GM23338 (cell line): ENCODE measurements at regions not wholly inside any gene's neighbourhood (a gene's known extent, or its start where the extent isn't known, plus 50 kb on each side); places are given as distances from the start of the nearest gene placed in this dataset.

ENCODE experiments used
- ATAC-seq: fragments of 200-7000 bp; cut with Tn5 transposase; 3 replicates; pipeline ENCODE4 v1.9.1; 2020
- DNase-seq: peaks from one replicate; pipeline ENCODE4 v3.0.0-alpha.2; 2015; ENCODE audit warnings: low spot score
- H2AFZ ChIP-seq: fragments of 200-600 bp; sonication (generic); 2 replicates; pipeline ENCODE4 v1.8.0; 2016; ENCODE audit warnings: antibody characterized with exemption, mild to moderate bottlenecking, moderate library complexity
- H3F3A ChIP-seq: fragments of 200-600 bp; sonication (generic); replicated peaks from 2 replicates; pipeline ENCODE4 v1.8.0; 2017; ENCODE audit warnings: antibody characterized with exemption, mixed run types, low read depth
- H3K27ac ChIP-seq: fragments of 200-600 bp; sonication (generic); 2 replicates; pipeline ENCODE4 v1.6.1; 2016; ENCODE audit warnings: low read depth
- H3K27me3 ChIP-seq: fragments of 200-600 bp; sonication (generic); 2 replicates; pipeline ENCODE4 v1.8.0; 2016; ENCODE audit warnings: mild to moderate bottlenecking, mixed run types, moderate library complexity; ENCODE audit not compliant: insufficient read depth
- H3K36me3 ChIP-seq: fragments of 200-600 bp; sonication (generic); 2 replicates; pipeline ENCODE4 v1.8.0; 2016; ENCODE audit warnings: mild to moderate bottlenecking; ENCODE audit not compliant: insufficient read depth
- H3K4me1 ChIP-seq: fragments of 200-600 bp; sonication (generic); 2 replicates; pipeline ENCODE4 v1.8.0; 2016; ENCODE audit warnings: mild to moderate bottlenecking, moderate library complexity; ENCODE audit not compliant: insufficient read depth
- H3K4me2 ChIP-seq: fragments of 200-600 bp; sonication (generic); 2 replicates; pipeline ENCODE4 v1.7.1; 2017; ENCODE audit warnings: mixed run types
- H3K4me3 ChIP-seq: fragments of 200-600 bp; sonication (generic); 2 replicates; pipeline ENCODE4 v1.6.1; 2016; ENCODE audit warnings: mixed run types
- H3K79me2 ChIP-seq: fragments of 200-600 bp; sonication (generic); replicated peaks from 2 replicates; pipeline ENCODE4 v1.8.0; 2017; ENCODE audit warnings: mild to moderate bottlenecking; ENCODE audit not compliant: insufficient read depth
- H3K9me2 ChIP-seq: fragments of 200-600 bp; sonication (generic); 2 replicates; pipeline ENCODE4 v1.8.0; 2017; ENCODE audit not compliant: insufficient read depth
- H4K20me1 ChIP-seq: fragments of 200-600 bp; sonication (generic); replicated peaks from 2 replicates; pipeline ENCODE4 v1.8.0; 2017; ENCODE audit warnings: mild to moderate bottlenecking; ENCODE audit not compliant: insufficient read depth
- H3K27ac Mint-ChIP-seq: 2 replicates; pipeline ENCODE4 v1.8.0; 2020; ENCODE audit warnings: inconsistent platforms, mild to moderate bottlenecking, moderate library complexity, mixed read lengths
- H3K27me3 Mint-ChIP-seq: 3 replicates; pipeline ENCODE4 v1.8.0; 2022; ENCODE audit warnings: low read depth, mild to moderate bottlenecking, moderate library complexity, mixed read lengths, inconsistent platforms; ENCODE audit not compliant: insufficient read depth, poor library complexity
- H3K36me3 Mint-ChIP-seq: 3 replicates; pipeline ENCODE4 v1.8.0; 2021; ENCODE audit warnings: low read depth, mild to moderate bottlenecking, inconsistent platforms, moderate library complexity, mixed read lengths
- H3K4me1 Mint-ChIP-seq: 3 replicates; pipeline ENCODE4 v1.8.0; 2020; ENCODE audit warnings: mild to moderate bottlenecking, inconsistent platforms, mixed read lengths
- H3K4me3 Mint-ChIP-seq: 3 replicates; pipeline ENCODE4 v1.8.0; 2021; ENCODE audit warnings: moderate library complexity, mild to moderate bottlenecking, inconsistent platforms, mixed read lengths
- H3K9me3 Mint-ChIP-seq: 3 replicates; pipeline ENCODE4 v1.8.0; 2020; ENCODE audit warnings: moderate library complexity, mild to moderate bottlenecking, inconsistent platforms, mixed read lengths
- CREB1 ChIP-seq: fragments of 250-450 bp; sonication (Bioruptor Pico); IDR thresholded peaks from 2 replicates; pipeline ENCODE4 v1.5.0; 2020; ENCODE audit warnings: low read depth, mild to moderate bottlenecking, moderate library complexity
- CTCF ChIP-seq, 2 experiments: fragments of 200-600 bp in 1 of 2; sonication (generic) in 1 of 2; conservative IDR thresholded peaks; 2 replicates each; pipeline versions ENCODE4 v1.5.1 to v1.6.1; 2016 to 2017; ENCODE audit warnings: antibody characterized with exemption in 2 of 2, low read depth in 2 of 2, mild to moderate bottlenecking in 2 of 2, moderate library complexity in 1 of 2
- ETS1 ChIP-seq: IDR thresholded peaks from 2 replicates; pipeline ENCODE4 v1.6.1; 2016; ENCODE audit warnings: antibody characterized with exemption
- EZH2 ChIP-seq: fragments of 200-600 bp; sonication (generic); IDR thresholded peaks from one replicate; pipeline ENCODE4 v1.8.0; 2017; ENCODE audit warnings: antibody characterized with exemption, mild to moderate bottlenecking, low read depth; ENCODE audit not compliant: unreplicated experiment
- EZH2phosphoT487 ChIP-seq: fragments of 200-600 bp; sonication (generic); IDR thresholded peaks from one replicate; pipeline ENCODE4 v1.8.1; 2018; ENCODE audit warnings: antibody characterized with exemption; ENCODE audit not compliant: unreplicated experiment
- JUNB ChIP-seq: IDR thresholded peaks from one replicate; pipeline ENCODE4 v1.6.1; 2016; ENCODE audit warnings: antibody characterized with exemption; ENCODE audit not compliant: unreplicated experiment
- NANOG ChIP-seq: IDR thresholded peaks from 2 replicates; pipeline ENCODE4 v1.6.1; 2016; ENCODE audit warnings: antibody characterized with exemption, borderline replicate concordance
- STAT1 ChIP-seq: IDR thresholded peaks from one replicate; pipeline ENCODE4 v1.6.1; 2016; ENCODE audit warnings: antibody characterized with exemption; ENCODE audit not compliant: unreplicated experiment
- ZNF114 ChIP-seq: fragments of 250-450 bp; sonication (Bioruptor Pico); IDR thresholded peaks from 2 replicates; pipeline ENCODE4 v1.5.0; 2020; ENCODE audit warnings: mild to moderate bottlenecking, moderate library complexity
- ZNF462 ChIP-seq: fragments of 250-450 bp; sonication (Bioruptor Pico); IDR thresholded peaks from 2 replicates; pipeline ENCODE4 v1.5.0; 2020; ENCODE audit warnings: mild to moderate bottlenecking, moderate library complexity

- no peak for TF ChIP-seq CTCF (conservative IDR thresholded peaks at IDR 0.05; ENCODE audit: low read depth in 2 of 2)
Measured at GRCh38 chr10:44201011-44201410, 183.9 kb downstream of the CXCL12 start (continued).

- Histone ChIP-seq H4K20me1 (no peaks in the 10 kb centered on the region), H3K79me2 (no peaks in the 10 kb centered on the region), H3K4me2 (no peak overlapping the region), H3K4me1 (peaks cover 4% of the 10 kb centered on the region; the same call in 1 of the 2 replicates), H3F3A (no peaks in the 10 kb centered on the region), H3K27me3 (no peaks in the 10 kb centered on the region), H2AFZ (no peak overlapping the region), H3K27ac (no peak overlapping the region), H3K4me3 (no peak overlapping the region), H3K36me3 (no peaks in the 10 kb centered on the region), H3K9me2 (peaks cover 14% of the 10 kb centered on the region; the same call in 1 of the 2 replicates)
- Mint-ChIP-seq H3K4me1 (peaks cover 7% of the 10 kb centered on the region), H3K27ac (no peak overlapping the region), H3K9me3 (peaks cover 17% of the 10 kb centered on the region), H3K36me3 (peaks cover 8% of the 10 kb centered on the region; the same call in 2 of the 3 replicates), H3K27me3 (no peaks in the 10 kb centered on the region), H3K4me3 (no peak overlapping the region)
- ATAC-seq (no peak), DNase-seq (no peak)
- TF ChIP-seq CREB1 (CRISPR knock-in tag): no peak
- TF ChIP-seq ZNF114 (CRISPR knock-in tag): no peak
- TF ChIP-seq STAT1: no peak
- TF ChIP-seq CTCF (conservative IDR thresholded peaks at IDR 0.05; ENCODE audit: low read depth in 2 of 2): no peak
- no peak for TF ChIP-seq NANOG
- TF ChIP-seq ETS1: no peak
- TF ChIP-seq ZNF462: no peak
- no peak for TF ChIP-seq EZH2
- no peak for TF ChIP-seq EZH2phosphoT487
- no peak for TF ChIP-seq JUNB
Measured at GRCh38 chr10:44199991-44200655, 184.8 kb downstream of the CXCL12 start.
